Uterus (tissue), 3 donors: ENCODE measurements at regions not wholly inside any gene's neighbourhood (a gene's known extent, or its start where the extent isn't known, plus 50 kb on each side); places are given as distances from the start of the nearest gene placed in this dataset.

Experiments used
- DNase-seq, 2 donors: peaks; one replicate each; pipeline ENCODE4 v3.0.0-alpha.2; 2019 to 2020
- H3K27ac ChIP-seq, 2 donors: fragments of 200-600 bp; sonication (generic); 1 replicate in 1 of 2; 2 replicates in 1 of 2; pipeline ENCODE4 v1.5.1; 2016 to 2018
- H3K27me3 ChIP-seq, 2 donors: fragments of 200-600 bp; sonication (generic); one replicate each; pipeline ENCODE4 v1.5.1; 2018 to 2019; ENCODE audit warnings: control low read depth in 1 of 2
- H3K36me3 ChIP-seq, 2 donors: fragments of 200-600 bp; sonication (generic); one replicate each; pipeline ENCODE4 v1.5.1; 2019; ENCODE audit warnings: control low read depth in 1 of 2
- H3K4me1 ChIP-seq, 2 donors: fragments of 200-600 bp; sonication (generic); one replicate each; pipeline ENCODE4 v1.5.1; 2018 to 2019; ENCODE audit warnings: control low read depth in 1 of 2
- H3K4me3 ChIP-seq, 2 donors: fragments of 200-600 bp; sonication (generic); 1 replicate in 1 of 2; 2 replicates in 1 of 2; pipeline ENCODE4 v1.5.1; 2018 to 2019; ENCODE audit warnings: mild to moderate bottlenecking in 1 of 2
- H3K9me3 ChIP-seq, 2 donors: fragments of 200-600 bp; sonication (generic); one replicate each; pipeline ENCODE4 v1.5.1; 2019; ENCODE audit warnings: control low read depth in 1 of 2
- CTCF ChIP-seq, 4 experiments: fragments of 200-600 bp in 2 of 4; fragments of 450-650 bp in 2 of 4; sonication (generic) in 2 of 4; IDR thresholded peaks; one replicate each; pipeline ENCODE4 v1.5.1; 2016 to 2019; ENCODE audit warnings: antibody characterized with exemption in 4 of 4, mild to moderate bottlenecking in 2 of 4, moderate library complexity in 1 of 4
- POLR2A ChIP-seq, 2 donors: fragments of 450-650 bp; IDR thresholded peaks; one replicate each; pipeline ENCODE4 v1.6.1; 2016; ENCODE audit warnings: antibody characterized with exemption in 2 of 2, mild to moderate bottlenecking in 1 of 2, moderate library complexity in 1 of 2
- intact Hi-C: fragments of 100-400 bp; cut with DNase I; formaldehyde crosslinking; loops from one replicate; pipeline ENCODE4 v1.15.1; 2023; ENCODE audit warnings: low total_unique reads
- donor health status: DM: yes; HTN: yes; CAD: no.

GRCh38 chr7:114789161-114789560, 132.7 kb upstream of the MDFIC start:
- Histone ChIP-seq H3K27ac (no peak overlapping the region), H3K9me3 (no peaks in the 10 kb centered on the region), H3K27me3 (no peaks in the 10 kb centered on the region), H3K4me3 (no peak overlapping the region), H3K36me3 (no peaks in the 10 kb centered on the region), H3K4me1 (no peaks in the 10 kb centered on the region)
- TF ChIP-seq CTCF (IDR thresholded peaks at IDR 0.05) (no peak), POLR2A (IDR thresholded peaks at IDR 0.05) (no peak)
- DNase-seq: no peak
- intact Hi-C loops: no loop called here

- DNase-seq: no peak
- Histone ChIP-seq H3K27me3 (no peaks in the 10 kb centered on the region), H3K4me3 (no peak overlapping the region), H3K27ac (no peak overlapping the region), H3K9me3 (no peaks in the 10 kb centered on the region), H3K36me3 (no peaks in the 10 kb centered on the region), H3K4me1 (no peaks in the 10 kb centered on the region)
- intact Hi-C loops: no loop called here
- TF ChIP-seq CTCF (IDR thresholded peaks at IDR 0.05): no peak
- TF ChIP-seq POLR2A (IDR thresholded peaks at IDR 0.05): no peak
Measured at GRCh38 chr7:114789871-114790311, 132.0 kb upstream of the MDFIC start.

GRCh38 chr7:114790521-114790920, 131.4 kb upstream of the MDFIC start:
- intact Hi-C loops: no loop called here
- Histone ChIP-seq H3K9me3 (no peaks in the 10 kb centered on the region), H3K4me1 (no peaks in the 10 kb centered on the region), H3K4me3 (no peak overlapping the region), H3K27ac (no peak overlapping the region), H3K27me3 (no peaks in the 10 kb centered on the region), H3K36me3 (no peaks in the 10 kb centered on the region)
- TF ChIP-seq CTCF (IDR thresholded peaks at IDR 0.05) (no peak), POLR2A (IDR thresholded peaks at IDR 0.05) (no peak)
- no peak for DNase-seq

- intact Hi-C loops: no loop called here
Measured at GRCh38 chr7:114791771-114792170, 130.1 kb upstream of the MDFIC start.

More at GRCh38 chr7:114791771-114792170, 130.1 kb upstream of the MDFIC start:
- Histone ChIP-seq H3K4me1 (no peaks in the 10 kb centered on the region), H3K36me3 (no peaks in the 10 kb centered on the region), H3K4me3 (no peak overlapping the region), H3K9me3 (no peaks in the 10 kb centered on the region), H3K27ac (no peak overlapping the region), H3K27me3 (no peaks in the 10 kb centered on the region)
- TF ChIP-seq POLR2A (IDR thresholded peaks at IDR 0.05) (no peak), CTCF (IDR thresholded peaks at IDR 0.05) (no peak)
- DNase-seq: no peak
